ENCODE measurements at regions not wholly inside any gene's neighbourhood (a gene's known extent, or its start where the extent isn't known, plus 50 kb on each side); places are given as distances from the start of the nearest gene placed in this dataset.
"Not testable (repeated sequence)": the region's sequence is repeated elsewhere in the genome, so short reads cannot be mapped to it uniquely, and the experiment has no call there.

DNA sequence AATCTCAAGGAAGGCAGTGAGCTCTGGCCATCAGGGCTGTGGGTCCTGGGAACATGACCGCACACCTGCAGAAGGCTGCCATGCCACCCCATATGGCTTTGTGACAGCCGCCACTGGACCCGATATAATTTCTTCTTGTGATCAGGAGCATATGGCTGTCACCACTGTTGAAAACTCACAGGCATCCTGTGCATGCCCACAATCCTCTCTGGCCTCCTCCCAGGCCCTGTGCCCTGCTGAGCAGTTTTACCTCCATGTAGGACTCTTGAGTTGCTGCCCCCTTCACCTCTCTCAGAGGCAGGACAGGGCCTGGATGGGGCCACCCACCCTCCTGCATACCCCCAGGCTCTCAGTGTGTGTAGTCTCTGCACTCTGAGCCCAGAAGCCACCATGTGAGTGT, 391.9 kb upstream of the AKR1E2 start:
- DNase-seq, result no peak

DNA sequence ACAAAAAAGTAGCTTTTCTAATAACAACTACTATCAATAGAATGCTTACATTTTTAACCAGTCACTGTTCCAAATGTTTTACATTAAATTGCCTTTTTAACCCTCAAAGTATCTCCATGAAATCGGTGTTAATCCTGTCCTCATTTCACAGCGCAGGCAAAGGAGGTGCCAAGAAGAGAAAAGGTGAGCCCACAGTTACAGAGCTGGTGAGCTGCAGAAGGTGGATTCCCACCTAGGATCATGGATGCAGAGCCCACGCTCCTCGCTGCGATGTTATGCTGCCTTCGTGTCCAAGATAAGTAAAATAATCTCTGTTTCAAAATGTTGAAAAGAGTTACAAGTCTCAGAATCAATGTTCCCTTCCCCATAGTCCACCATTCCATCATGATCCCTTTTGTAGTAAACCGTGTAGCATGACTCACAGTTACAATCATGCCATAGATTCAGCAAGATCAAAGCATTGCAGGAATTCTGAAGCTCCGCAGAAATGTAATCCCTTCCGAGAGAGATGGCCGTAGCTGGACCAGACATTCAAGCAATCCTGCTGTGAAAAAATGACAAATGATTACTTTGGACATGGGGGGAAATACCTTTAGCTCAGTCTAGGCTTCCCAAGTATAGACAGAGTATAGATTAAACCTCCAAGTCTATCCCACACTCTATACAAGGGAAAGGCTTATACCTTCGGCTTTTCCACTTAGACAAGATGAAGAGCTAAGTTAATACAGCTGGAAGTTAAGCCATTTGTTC, 394.7 kb upstream of the AKR1E2 start:
- DNase-seq, result no peak

DNA sequence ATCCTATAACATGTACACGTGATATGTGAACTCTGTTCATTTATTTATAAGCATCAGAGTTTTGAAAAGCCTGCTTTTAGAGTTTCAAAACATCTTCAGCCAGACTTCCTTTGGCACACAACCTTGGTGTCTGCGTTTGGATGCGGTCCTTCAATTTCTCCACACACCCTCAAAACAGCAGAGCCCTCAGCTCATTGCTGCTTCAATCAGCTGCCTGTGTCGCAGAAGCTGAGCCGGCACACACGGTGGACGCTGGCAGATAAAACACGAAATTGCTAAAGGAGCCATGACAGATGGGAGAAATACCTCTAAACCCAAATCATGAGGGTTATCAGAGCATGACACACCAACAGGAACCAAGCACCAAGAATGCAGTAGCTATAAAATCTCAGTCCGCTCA, 396.4 kb upstream of the AKR1E2 start:
- no peak for DNase-seq

DNA sequence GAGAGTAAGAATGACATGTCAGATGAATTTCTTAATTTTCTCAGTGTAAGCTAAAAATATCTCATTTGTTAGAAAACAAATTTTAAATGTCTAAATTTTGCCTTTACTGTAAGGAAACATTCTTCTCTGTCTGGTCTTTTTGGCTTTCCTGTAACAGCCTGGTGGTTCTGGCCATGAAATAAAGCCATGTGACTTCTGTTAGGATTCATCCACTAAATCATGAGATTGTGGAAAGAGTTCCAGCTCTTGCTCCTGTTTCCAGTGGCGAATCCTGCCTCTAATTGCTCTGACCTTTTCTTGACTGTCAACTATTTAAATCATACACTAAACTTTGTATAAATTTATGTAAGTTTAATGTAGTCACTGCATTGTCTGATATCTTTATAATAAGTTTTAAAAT, 398.5 kb upstream of the AKR1E2 start:
- no peak for DNase-seq

DNA sequence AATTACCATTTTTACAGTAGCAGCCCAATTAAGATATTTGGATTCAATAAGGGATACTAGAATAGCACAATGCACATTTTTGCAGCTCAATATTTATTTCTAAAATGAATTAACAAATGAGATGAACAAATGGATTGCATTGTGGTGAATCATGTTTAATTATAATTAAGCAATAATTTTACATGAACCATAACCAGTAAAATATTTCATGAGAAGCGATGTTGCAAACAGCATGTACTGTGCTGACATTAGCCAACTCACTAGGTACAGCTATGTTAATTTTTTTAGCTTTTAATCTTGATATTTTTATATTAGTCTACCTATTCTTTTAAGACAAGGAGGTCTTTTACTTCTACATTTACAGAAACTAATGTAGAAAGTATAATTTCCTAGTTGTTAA, 399.1 kb upstream of the AKR1E2 start:
- DNase-seq, result no peak

DNA sequence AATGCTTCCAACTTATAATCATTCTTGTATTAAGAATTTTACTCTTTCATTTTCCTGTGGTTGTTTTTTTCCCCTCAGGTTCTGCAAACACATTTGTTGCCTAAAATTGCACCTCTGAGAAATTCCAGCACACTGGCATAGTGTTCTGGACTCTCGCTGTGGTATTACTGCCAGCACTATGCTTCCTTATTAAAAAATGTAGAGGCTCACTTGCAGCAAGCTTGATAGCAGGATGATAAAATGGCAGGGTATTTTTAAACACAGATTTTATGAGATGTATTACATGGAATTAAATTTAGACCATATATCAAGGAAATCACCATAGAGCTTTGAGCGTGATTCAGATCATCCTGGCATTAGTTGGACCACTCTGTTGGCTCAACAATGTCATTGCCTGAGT, 416.7 kb upstream of the AKR1E2 start:
- DNase-seq, result no peak

DNA sequence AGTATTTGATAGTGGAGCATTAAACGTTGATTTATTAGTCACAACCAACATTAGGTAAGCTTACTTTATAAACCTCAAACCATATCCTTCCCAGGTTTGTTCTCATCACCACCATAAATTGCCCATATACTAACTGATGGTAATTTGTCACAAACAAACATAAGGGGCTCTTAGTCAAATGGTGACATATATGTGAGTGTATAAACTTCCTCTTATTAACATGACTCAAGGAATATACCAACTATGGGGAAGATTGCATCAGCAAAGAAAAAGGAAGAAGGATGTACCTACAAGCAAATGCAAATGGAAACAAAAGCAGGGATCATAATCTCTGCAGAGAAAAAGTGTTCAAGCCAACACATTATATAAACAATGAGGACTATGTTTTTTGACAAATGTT, 418.2 kb upstream of the AKR1E2 start:
- DNase-seq, result no peak

DNA sequence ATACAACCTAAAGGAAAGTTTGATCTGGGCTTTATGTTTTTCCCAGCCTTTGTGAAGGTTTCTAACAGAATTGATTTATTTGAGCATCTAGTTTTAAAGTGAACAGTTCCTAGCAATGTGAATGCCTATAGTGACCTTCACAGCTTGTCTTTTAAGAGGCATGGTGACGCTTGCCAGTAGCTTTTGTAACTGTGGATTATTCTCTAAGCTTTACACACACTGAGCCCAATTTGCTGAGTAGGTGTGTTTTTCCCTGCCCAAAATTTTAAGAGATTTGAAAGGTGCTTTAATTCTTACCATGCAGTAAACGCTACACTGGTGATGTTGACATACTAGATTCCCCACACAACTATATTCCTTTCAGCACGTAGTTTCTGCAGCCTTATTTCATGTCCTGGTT, 420.2 kb upstream of the AKR1E2 start:
- no peak for DNase-seq

DNA sequence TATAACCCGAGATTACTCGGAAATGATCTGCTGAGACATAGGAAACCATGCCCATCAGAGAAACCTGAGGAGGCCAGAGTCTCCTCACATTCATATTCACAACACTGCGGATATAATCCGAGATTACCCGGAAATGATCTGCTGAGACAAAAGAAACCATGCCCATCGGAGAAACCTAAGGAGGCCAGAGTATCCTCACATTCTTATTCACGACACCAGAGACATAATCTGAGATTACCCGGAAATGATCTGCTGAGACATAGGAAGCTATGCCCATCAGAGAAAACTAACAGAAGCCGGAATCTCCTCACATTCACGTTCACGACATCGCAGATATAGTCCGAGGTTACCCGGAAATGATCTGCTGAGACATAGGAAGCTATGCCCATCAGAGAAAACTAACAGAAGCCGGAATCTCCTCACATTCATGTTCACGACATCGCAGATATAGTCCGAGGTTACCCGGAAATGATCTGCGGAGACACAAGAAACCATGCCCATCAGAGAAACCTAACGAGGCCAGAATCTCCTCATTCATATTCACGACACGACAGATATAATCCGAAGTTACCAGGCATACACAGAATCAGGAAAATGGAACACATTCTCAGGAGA, 422.3 kb upstream of the AKR1E2 start:
- DNase-seq, result no peak

DNA sequence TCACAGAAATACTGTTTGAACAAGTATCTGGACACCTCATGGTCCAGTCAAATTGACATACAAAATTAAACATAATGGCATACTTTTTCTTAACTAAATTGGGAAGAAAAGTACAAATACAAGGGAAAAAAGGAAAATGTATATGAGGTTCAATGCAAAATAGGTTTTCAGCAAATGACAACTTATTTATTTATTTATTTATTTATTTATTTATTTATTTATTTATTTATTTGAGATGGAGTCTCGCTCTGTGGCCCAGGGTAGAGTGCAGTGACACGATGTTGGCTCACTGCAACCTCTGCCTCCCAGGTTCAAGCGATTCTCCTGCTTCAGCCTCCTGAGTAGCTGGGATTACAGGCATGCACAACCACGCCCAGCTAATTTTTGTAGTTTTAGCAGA, 424.9 kb upstream of the AKR1E2 start:
- DNase-seq, result not testable (repeated sequence)

DNA sequence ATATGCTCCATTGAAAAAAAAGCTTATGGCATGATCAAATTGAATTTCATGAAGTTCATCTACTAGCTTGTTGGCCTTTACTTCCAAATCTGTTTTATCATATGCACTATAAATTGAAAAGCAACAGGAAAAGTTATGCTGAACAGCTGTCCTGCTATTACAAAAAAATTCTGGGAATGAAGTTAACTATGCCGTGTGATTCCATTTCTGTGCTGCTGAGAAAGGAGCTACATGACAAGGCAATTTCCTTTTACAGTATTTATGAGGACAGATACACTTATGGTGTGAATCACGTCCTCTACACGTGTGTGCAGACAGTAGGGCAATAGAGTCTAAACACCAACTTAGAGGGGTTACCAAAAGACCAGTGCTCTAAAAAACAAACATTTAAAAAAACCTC, 426.5 kb upstream of the AKR1E2 start:
- no peak for DNase-seq

DNA sequence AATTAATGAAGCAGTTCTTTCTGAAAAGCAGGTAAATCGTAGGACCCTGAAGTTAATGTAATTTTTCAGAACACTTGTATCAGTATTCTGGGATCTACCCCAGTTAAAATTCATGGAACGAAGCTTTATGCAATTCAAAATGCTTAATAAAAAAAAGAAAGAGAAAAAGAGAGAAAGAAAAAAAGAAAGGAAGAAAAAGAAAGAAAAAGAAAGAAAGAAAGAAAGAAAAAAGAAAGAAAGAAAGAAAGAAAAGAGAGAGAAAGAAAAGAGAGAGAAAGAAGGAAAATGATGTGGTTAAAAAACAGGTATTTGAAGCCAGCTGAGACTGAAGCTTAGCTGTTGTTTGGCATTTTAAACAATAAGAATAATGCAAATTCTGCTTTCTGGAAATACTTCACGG, 427.4 kb upstream of the AKR1E2 start:
- no peak for DNase-seq

DNA sequence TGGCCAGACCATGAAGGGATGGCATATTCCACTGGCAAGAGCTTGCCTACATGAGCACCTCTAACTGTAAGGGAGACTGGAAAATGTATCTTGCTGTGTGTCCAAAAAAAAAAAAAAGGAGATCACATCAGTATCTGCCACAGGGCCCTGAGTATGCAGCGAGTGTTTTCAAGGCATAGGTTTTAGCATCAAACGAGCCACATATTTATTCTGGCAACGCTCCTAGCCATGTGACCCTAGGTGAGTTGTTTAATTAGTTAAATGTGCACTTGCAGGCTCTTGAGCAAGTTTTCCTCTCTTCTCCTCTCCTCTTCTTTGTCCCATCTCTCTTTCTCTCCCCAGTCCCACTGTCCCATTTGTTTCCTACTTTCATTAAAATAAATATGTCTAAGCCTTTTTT, 428.7 kb upstream of the AKR1E2 start:
- DNase-seq, result no peak

DNA sequence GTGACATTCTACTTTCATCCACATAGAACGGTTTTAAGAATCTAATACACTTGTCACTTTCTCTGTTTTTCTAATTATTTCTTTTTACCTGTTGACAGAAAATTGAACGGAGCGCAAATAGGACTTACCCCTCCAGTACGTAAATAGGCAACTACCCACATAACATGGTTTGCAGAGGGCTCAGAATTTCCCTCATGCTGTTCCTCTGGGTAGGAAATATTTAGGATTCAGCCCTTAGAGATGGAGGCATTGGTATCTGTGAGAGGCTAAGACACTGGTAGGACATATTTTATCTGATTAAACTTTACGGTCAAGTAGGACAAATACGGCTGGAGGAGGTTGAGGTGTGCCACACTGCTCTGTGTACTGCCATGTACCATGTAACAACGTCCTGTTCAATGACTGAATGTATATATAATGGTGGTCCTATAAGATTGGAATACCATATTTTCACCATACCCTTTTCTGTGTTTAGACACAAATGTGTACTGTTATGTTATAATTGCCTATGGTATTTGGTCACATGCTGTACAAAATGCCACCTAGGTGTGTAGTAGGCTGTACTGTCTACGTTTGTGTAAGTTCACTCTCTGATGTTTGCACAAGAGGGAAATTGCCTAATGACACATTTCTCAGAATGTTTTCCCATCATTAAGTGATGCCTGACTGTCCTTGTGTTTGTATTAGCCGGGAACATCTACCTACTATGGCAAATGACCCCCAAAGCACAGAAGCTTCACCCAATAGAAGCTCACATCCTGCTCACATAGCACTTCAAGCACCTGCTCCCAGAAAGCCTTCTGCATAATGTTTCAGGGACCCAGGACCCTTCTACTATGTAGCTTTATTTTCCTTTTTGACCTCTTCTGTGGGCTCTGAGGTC, 429.4 kb upstream of the AKR1E2 start:
- DNase-seq, result no peak

DNA sequence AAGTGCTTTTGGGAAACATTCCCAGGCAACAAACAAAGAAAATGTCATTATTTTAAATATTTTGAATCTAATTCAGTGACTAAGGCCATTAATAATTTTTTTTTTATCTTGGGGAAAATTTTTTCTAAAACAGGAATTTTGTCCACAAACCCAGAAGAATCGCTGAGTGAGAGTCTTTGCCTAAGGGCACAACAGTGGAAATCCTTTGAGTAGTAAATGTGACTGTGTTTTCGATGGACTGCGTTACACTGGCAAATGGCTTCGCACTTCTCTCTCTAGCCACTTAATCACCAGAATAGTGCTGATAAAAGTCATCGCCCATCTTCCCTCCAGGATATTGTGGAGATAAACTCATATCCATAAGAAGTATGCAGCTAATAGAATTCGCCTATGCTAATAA, 430.3 kb upstream of the AKR1E2 start:
- no peak for DNase-seq

DNA sequence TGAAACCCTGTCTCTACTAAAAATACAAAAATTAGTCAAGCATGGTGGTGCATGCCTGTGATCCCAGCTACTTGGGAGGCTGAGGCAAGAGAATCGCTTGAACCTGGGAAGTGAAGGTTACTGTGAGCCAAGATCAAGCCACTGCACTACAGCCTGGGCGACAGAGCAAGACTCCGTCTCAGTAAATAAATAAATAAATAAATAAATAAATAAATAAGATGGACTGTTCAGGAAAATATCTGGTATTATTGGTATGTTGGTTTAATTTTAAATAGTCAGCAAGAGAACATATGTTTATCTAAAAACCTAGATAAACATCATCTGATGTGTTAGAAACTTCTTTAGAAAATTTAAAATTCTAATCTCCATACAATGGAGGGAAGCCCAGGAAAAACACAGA, 431.6 kb upstream of the AKR1E2 start:
- DNase-seq, result not testable (repeated sequence)

DNA sequence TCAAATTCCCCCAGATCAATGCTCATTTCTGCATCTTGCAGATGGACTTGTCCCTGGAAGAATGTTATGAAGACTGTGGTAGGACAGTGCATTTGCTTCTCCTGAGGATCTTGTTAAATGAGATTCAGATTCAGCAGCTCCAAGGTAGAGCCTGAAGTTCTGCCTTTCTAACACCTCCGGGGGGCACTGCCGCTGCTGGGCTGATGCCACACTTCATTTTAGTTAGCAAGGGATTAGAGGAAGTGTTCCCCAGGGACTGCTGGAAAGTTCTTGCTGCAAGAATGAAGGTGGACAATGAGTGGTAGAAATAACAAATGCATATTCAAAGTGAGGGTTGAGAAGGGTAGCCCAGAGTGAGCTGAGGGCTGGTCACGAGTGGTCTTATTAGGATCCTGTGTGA, 434.3 kb upstream of the AKR1E2 start:
- no peak for DNase-seq

DNA sequence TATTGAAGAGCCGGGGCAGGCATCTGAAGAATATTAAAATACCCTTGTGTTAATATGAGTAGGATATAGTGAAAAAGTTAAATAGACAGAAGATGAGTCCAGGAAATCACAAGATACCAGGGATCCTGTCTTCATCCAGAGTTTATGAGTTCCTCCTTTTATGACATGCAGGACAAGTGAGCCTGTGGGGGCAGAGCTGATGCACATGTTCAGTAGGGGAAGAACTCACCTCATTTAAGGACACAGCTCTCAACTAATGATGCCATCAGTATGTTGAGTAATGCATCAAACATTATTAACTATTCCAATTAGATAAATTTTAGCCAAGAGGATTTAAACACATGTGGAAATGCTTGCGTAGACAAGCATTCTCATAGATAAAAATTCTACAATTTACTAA, 435.8 kb upstream of the AKR1E2 start:
- DNase-seq, result no peak

DNA sequence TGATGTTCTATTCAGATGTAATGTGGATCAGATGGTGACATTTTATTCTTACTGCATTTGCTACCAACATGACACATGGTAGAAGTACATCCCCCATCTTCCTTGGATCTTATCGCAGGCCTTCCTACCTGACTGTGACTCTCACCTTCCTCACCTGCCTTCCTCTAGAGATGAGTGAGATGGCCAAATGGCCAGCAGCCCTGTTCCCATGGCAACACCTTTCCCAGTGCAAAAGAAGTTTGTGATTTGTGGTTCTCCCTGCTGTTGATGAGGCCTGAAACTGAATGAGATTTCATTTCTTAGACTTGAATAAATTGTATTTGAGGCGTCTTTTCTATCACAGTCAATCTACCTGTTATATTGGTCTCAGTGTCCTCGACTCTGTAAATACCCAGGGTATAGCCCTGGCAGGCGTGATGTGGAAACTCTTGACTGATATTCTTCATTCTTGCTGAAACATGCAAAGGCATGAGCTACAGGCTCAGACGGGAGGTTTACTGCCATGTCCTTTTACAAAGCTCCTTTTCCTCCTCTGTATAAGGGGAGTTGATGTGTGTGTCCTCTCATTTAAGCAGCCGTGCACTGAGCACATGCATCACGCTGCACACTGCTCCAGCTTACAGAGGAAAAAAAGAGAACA, 440.7 kb upstream of the AKR1E2 start:
- no peak for DNase-seq

DNA sequence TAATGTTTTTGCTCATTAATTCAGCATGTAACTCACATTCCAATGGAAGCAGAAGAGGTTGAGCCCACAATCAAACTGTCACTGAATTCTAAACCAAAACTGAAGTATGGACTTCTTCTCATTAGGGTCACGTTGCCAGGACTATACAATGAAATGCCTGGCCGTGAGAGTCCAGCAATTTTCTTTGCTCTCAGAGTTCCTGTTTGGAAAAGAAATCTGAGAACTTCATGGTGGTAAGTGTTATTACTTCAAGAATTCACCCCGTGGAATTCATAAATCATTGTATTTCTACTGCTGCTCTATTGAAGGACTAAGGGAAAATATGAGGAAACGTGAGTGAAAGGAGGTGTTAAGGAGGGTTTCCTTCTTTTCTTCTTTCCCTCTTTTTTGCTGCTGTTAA, 441.8 kb upstream of the AKR1E2 start:
- no peak for DNase-seq

DNA sequence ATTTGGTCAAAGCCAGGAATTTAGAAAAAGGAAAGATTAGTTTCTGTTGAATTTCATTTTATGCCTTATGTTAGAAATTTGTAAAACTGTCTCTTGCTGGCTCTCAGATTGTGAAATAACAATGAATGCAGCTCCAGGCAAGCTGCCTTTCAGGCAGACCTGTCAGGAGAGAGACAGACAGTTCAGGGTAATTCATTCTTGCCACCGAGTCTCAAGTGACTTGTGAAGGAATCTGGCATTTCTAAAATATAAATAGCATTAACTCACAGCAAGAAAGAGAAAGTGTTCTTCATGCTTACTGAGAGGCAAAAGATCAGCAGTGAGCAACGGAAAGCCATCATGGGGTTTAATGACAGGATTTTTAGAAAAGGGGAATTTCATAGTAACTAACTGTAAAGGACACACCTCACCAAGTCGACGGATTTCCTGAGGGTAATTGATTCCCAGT, 442.3 kb upstream of the AKR1E2 start:
- no peak for DNase-seq

DNA sequence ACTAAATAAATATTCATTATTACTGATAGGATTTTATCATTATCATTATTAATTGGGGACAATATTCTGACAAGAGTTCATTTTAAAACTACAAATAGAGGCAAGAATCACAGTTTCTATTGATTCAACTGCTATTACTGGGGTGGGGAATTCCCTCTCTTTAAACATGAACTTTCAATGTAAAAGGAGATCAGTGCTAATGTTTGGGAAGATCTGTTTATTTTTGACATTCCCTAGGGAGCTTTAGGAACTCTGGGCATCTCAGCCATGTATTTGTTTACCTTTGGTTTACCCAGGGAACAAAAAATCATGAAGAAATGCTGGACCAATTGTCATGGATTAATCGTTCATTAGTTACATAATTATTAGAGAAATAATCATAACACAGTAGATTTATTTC, 443.2 kb upstream of the AKR1E2 start:
- no peak for DNase-seq

DNA sequence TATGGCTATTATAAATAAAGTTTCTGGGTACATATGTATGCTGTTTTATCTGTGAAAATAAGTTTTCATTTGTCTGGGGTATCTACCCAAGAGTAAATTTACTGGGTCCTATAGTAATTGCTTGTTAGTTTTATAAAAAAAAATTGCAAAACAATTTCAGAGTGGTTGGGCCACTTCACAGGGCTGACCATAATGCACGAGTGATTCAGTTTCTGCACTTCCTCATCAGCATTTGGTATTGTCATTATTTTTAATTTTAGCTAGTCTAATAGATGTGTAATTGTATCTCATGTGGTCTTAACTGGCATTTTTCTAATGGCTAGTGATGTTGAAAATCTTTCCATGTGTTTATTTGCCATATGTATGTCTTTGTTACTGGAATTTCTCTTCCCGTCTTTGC, 452.4 kb upstream of the AKR1E2 start:
- DNase-seq, result no peak

DNA sequence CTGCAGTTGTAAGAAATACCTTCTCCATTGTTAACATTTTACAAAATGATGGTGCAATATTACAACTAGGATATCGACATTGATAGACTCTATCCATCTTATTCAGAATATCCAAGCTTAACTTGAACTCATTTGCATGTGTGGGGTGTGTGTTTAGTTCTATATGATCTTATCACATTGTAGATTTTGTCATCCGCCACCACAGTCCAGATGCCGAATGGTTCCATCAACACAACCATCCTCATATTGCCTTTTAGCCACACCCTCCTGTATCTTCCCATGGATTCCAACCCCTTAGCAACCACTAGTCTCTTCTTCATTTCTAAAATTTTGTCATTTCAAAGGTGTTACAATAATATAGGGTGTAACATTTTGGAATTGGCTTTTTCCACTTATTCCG, 452.9 kb upstream of the AKR1E2 start:
- no peak for DNase-seq

Measured in activated CD4-positive, alpha-beta T cell treated with anti-CD3 and anti-CD28 coated beads, Interleukin-2, amount 50 U/mL, for 48 hours (primary cell).